Smooth muscle cell (in vitro differentiated cells): ENCODE measurements at regions not wholly inside any gene's neighbourhood (a gene's known extent, or its start where the extent isn't known, plus 50 kb on each side); places are given as distances from the start of the nearest gene placed in this dataset.

Experiments
- DNase-seq: peaks from one replicate; lab custom pipeline; 2025; ENCODE audit not compliant: unreplicated experiment; lab: John Stamatoyannopoulos, UW
- H2AFZ ChIP-seq: fragments of 200-600 bp; sonication (generic); 2 replicates; pipeline ENCODE4 v1.6.0; 2016; ENCODE audit warnings: antibody characterized with exemption, low read depth, mild to moderate bottlenecking
- H3F3A ChIP-seq: fragments of 200-600 bp; sonication (generic); 2 replicates; pipeline ENCODE4 v1.6.0; 2017; ENCODE audit warnings: antibody characterized with exemption, low read depth
- H3K27ac ChIP-seq: fragments of 200-600 bp; sonication (generic); 2 replicates; pipeline ENCODE4 v1.5.1; 2016; ENCODE audit warnings: low read depth, mild to moderate bottlenecking
- H3K27me3 ChIP-seq: fragments of 200-600 bp; sonication (generic); 2 replicates; pipeline ENCODE4 v1.6.1; 2016; ENCODE audit warnings: low read depth, mild to moderate bottlenecking
- H3K36me3 ChIP-seq: fragments of 200-600 bp; sonication (generic); 2 replicates; pipeline ENCODE4 v1.5.1; 2016; ENCODE audit warnings: low read depth
- H3K4me1 ChIP-seq: fragments of 200-600 bp; sonication (generic); 2 replicates; pipeline ENCODE4 v1.5.1; 2016; ENCODE audit warnings: low read depth
- H3K4me2 ChIP-seq: fragments of 200-600 bp; sonication (generic); 2 replicates; pipeline ENCODE4 v1.6.0; 2016; ENCODE audit warnings: mild to moderate bottlenecking
- H3K4me3 ChIP-seq: fragments of 200-600 bp; sonication (generic); 2 replicates; pipeline ENCODE4 v1.5.1; 2016; ENCODE audit warnings: mild to moderate bottlenecking
- H3K79me2 ChIP-seq: fragments of 200-600 bp; sonication (generic); 2 replicates; pipeline ENCODE4 v1.6.0; 2016; ENCODE audit warnings: low read depth, mild to moderate bottlenecking
- H3K9ac ChIP-seq: fragments of 200-600 bp; sonication (generic); 2 replicates; pipeline ENCODE4 v1.6.0; 2016; ENCODE audit warnings: low read depth
- H3K9me3 ChIP-seq: fragments of 200-600 bp; sonication (generic); replicated peaks from 2 replicates; pipeline ENCODE4 v1.5.1; 2016; ENCODE audit warnings: low read depth
- H4K20me1 ChIP-seq: fragments of 200-600 bp; sonication (generic); 2 replicates; pipeline ENCODE4 v1.6.0; 2016; ENCODE audit warnings: low read depth
- WGBS: methylation state at CpG from one replicate; pipeline ENCODE4 v1.1.7; 2016; ENCODE audit warnings: low lambda C conversion rate; 5-methylcytosine and 5-hydroxymethylcytosine counted together
- TF ChIP-seq, protein P1 (sequence below): fragments of 200-600 bp; sonication (generic); IDR thresholded peaks from 2 replicates; pipeline ENCODE4 v1.5.1; 2017; ENCODE audit warnings: borderline replicate concordance, mild to moderate bottlenecking, antibody characterized with exemption; ENCODE audit not compliant: insufficient read depth, poor library complexity, severe bottlenecking

DNA sequence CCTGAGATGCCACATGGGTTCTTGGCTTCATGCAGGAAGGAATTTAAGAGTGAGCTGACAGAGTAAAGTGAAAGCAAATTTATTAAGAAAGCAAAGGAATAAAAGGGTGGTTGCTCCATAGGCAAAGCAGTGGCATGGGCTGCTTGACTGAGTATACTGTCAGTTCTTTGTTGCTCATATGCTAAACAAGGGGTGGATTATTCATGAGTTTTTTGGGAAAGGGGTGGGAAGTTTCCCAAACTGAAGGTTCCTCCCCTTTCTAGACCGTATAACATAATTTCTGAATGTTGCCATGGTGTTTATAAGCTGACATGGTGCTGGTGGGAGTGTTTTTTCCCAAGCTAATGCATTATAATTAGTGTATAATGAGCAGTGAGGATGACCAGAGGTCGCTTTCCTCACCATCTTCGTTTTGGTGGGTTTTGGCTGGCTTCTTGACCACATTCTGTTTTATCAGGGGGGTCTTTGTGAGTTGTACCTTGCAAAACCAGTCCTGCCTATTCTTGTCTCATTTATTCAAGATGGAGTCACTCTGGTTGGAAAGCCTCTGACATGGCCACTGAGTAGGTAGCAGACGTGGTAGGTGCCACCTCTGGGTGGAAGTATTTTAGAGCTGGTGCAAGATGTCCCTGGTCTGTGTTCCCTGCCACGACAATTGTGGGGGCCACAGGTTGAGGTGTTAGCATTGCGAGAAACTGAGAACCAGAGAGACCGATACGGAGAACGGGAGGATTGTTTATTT, 107.5 kb upstream of the SDK1 start:
- H2AFZ ChIP-seq = no peak overlapping the region
- no peaks in the 10 kb centered on the region for H4K20me1 ChIP-seq
- TF ChIP-seq, protein P1, sequence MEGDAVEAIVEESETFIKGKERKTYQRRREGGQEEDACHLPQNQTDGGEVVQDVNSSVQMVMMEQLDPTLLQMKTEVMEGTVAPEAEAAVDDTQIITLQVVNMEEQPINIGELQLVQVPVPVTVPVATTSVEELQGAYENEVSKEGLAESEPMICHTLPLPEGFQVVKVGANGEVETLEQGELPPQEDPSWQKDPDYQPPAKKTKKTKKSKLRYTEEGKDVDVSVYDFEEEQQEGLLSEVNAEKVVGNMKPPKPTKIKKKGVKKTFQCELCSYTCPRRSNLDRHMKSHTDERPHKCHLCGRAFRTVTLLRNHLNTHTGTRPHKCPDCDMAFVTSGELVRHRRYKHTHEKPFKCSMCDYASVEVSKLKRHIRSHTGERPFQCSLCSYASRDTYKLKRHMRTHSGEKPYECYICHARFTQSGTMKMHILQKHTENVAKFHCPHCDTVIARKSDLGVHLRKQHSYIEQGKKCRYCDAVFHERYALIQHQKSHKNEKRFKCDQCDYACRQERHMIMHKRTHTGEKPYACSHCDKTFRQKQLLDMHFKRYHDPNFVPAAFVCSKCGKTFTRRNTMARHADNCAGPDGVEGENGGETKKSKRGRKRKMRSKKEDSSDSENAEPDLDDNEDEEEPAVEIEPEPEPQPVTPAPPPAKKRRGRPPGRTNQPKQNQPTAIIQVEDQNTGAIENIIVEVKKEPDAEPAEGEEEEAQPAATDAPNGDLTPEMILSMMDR = no peak
- 96% methylated on average over 9 of the region's 9 CpGs for WGBS
- no peaks in the 10 kb centered on the region for H3K4me1 ChIP-seq
- H3K4me2 ChIP-seq = no peak overlapping the region
- no peaks in the 10 kb centered on the region for H3K79me2 ChIP-seq
- no peaks in the 10 kb centered on the region for H3K36me3 ChIP-seq
- H3K9me3 ChIP-seq = no peaks in the 10 kb centered on the region
- no peaks in the 10 kb centered on the region for H3F3A ChIP-seq
- H3K27ac ChIP-seq = no peak overlapping the region
- H3K4me3 ChIP-seq = no peak overlapping the region
- no peak for DNase-seq
- H3K27me3 ChIP-seq = no peaks in the 10 kb centered on the region
- H3K9ac ChIP-seq = no peak overlapping the region

DNA sequence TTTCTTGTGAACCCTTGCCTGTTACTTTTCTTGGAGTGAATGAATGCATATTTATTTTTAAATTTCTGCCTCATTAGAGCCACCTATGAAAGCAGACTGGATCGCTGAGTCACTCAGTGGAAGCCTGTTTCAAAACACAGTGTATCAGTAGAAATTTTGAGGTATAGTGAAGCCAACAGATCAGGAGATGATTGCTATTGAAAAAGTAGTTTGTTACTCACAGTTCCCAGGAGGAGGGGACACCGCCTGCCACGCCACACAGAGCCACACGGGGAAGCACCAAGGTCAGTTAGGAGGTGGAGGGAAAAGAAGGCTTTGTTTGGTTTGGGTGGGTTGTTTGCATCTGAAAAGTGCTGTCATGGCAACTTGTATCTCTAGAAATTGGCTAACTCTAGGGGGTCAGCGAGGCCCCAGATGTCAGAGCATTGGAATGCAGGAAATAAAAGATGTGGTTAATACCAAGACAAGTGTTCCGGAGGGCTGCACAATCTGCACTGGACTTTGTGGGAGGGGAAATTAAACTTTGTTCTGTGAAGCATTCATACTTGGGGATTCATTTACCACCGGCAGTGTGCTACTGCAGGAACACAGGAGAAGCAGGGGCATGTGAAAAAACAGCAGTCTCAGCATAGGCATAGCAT, 106.4 kb upstream of the SDK1 start:
- Histone ChIP-seq H3F3A (no peaks in the 10 kb centered on the region), H2AFZ (no peak overlapping the region), H3K27me3 (no peaks in the 10 kb centered on the region), H3K4me2 (no peak overlapping the region), H3K4me1 (no peaks in the 10 kb centered on the region), H3K79me2 (no peaks in the 10 kb centered on the region), H3K9me3 (no peaks in the 10 kb centered on the region), H3K36me3 (no peaks in the 10 kb centered on the region), H4K20me1 (no peaks in the 10 kb centered on the region), H3K27ac (peak overlapping the region; percentile 23), H3K4me3 (no peak overlapping the region), H3K9ac (no peak overlapping the region)
- DNase-seq = no peak
- WGBS = 56% methylated on average over 7 of the region's 7 CpGs
- TF ChIP-seq, protein P1 = no peak

DNA sequence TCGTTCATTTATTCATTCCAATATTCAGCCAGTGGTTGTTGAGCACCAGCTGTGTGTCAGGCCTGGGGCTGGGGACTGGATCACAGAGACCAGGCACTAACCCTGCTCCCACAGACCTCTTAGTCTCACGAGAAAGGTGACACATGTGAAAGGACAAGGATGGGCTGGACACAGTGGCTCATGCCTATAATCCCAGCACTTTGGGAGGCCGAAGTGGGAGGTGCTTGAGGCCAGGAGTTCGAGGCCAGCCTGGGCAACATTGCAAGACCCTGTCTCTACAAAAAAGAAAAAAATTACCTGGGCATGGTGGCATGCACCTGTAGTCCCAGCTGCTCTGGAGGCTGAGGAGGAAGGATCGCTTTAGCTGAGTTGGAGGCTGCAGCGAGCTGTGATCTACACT, 105.9 kb upstream of the SDK1 start:
- Histone ChIP-seq H3K36me3 (no peaks in the 10 kb centered on the region), H3K27ac (no peak overlapping the region), H3K27me3 (no peaks in the 10 kb centered on the region), H3K79me2 (no peaks in the 10 kb centered on the region), H3K9me3 (no peaks in the 10 kb centered on the region), H3K4me2 (no peak overlapping the region), H3K4me1 (no peaks in the 10 kb centered on the region), H3F3A (no peaks in the 10 kb centered on the region), H3K4me3 (no peak overlapping the region), H3K9ac (no peak overlapping the region), H2AFZ (no peak overlapping the region), H4K20me1 (no peaks in the 10 kb centered on the region)
- WGBS = 92% methylated on average over 6 of the region's 6 CpGs
- TF ChIP-seq, protein P1 = no peak
- DNase-seq = no peak
